GM06990 (cell line): ENCODE measurements at regions not wholly inside any gene's neighbourhood (a gene's known extent, or its start where the extent isn't known, plus 50 kb on each side); places are given as distances from the start of the nearest gene placed in this dataset.

Experiments
- DNase-seq: peaks from one replicate; pipeline ENCODE4 v3.0.0-alpha.2; 2011; ENCODE audit not compliant: insufficient read length; ENCODE audit errors: extremely low read depth
- H3K27me3 ChIP-seq: replicated peaks from 2 replicates; pipeline ENCODE4 v1.6.0; 2011; ENCODE audit warnings: low read length; ENCODE audit not compliant: control insufficient read depth, insufficient read depth
- H3K36me3 ChIP-seq: 2 replicates; pipeline ENCODE4 v1.5.1; 2011; ENCODE audit warnings: low read length; ENCODE audit not compliant: control insufficient read depth, insufficient read depth
- H3K4me3 ChIP-seq: replicated peaks from 2 replicates; pipeline ENCODE4 v1.5.1; 2011; ENCODE audit warnings: low read depth, mild to moderate bottlenecking, control low read depth, low read length
- CTCF ChIP-seq: IDR thresholded peaks from 2 replicates; pipeline ENCODE4 v1.5.1; 2011; ENCODE audit warnings: low read length, control low read depth, mild to moderate bottlenecking, inconsistent platforms; ENCODE audit not compliant: insufficient read depth, poor library complexity, severe bottlenecking

- Histone ChIP-seq H3K27me3 (no peaks in the 10 kb centered on the region), H3K36me3 (no peaks in the 10 kb centered on the region), H3K4me3 (no peak overlapping the region)
- DNase-seq, result no peak
- no peak for TF ChIP-seq CTCF
These were observed 655.3 kb upstream of the PLXNA2 start for GRCh38 chr1:208899438-208899837.

- no peak for DNase-seq
- Histone ChIP-seq H3K36me3 (no peaks in the 10 kb centered on the region), H3K4me3 (no peak overlapping the region), H3K27me3 (no peaks in the 10 kb centered on the region)
- TF ChIP-seq CTCF, result no peak
These were observed 659.2 kb upstream of the PLXNA2 start for GRCh38 chr1:208903251-208903905.

GRCh38 chr1:208907790-208908189 lies 663.6 kb upstream of the PLXNA2 start:
- no peak for TF ChIP-seq CTCF
- H3K4me3 ChIP-seq, result no peak overlapping the region
- DNase-seq, result no peak
- H3K27me3 ChIP-seq, result no peaks in the 10 kb centered on the region
- H3K36me3 ChIP-seq, result no peaks in the 10 kb centered on the region

- H3K27me3 ChIP-seq, result no peaks in the 10 kb centered on the region
- no peak for TF ChIP-seq CTCF
- H3K36me3 ChIP-seq, result no peaks in the 10 kb centered on the region
- DNase-seq, result no peak
- no peak overlapping the region for H3K4me3 ChIP-seq
These were observed 665.1 kb upstream of the PLXNA2 start for GRCh38 chr1:208909011-208909984.

- Histone ChIP-seq H3K4me3 (no peak overlapping the region), H3K36me3 (no peaks in the 10 kb centered on the region), H3K27me3 (no peaks in the 10 kb centered on the region)
- DNase-seq, result no peak
- no peak for TF ChIP-seq CTCF
These were observed 666.0 kb upstream of the PLXNA2 start for GRCh38 chr1:208910161-208910560.
